ENCODE measurements at regions not wholly inside any gene's neighbourhood (a gene's known extent, or its start where the extent isn't known, plus 50 kb on each side); places are given as distances from the start of the nearest gene placed in this dataset.
A peak's percentile ranks its signal among the peaks of the same experiment; 100 is the strongest.

GRCh38 chr9:24961762-24962161 is 416.1 kb upstream of the IZUMO3 start:
- H3K4me1 Mint-ChIP-seq: no peaks in the 10 kb centered on the region
- no peaks in the 10 kb centered on the region for H3K36me3 Mint-ChIP-seq (ENCODE audit: low read depth)
- H3K4me3 ChIP-seq (ENCODE audit: low read length): no peak overlapping the region
- no peaks in the 10 kb centered on the region for H3K4me1 ChIP-seq (ENCODE audit: control insufficient read depth, insufficient read depth, low read length)
- no peaks in the 10 kb centered on the region for H3K9me3 Mint-ChIP-seq
- H3K9me3 ChIP-seq (ENCODE audit: control insufficient read depth, low read length): no peaks in the 10 kb centered on the region
- H3K27me3 Mint-ChIP-seq (ENCODE audit: insufficient read depth): no peaks in the 10 kb centered on the region
- TF ChIP-seq, protein P1, sequence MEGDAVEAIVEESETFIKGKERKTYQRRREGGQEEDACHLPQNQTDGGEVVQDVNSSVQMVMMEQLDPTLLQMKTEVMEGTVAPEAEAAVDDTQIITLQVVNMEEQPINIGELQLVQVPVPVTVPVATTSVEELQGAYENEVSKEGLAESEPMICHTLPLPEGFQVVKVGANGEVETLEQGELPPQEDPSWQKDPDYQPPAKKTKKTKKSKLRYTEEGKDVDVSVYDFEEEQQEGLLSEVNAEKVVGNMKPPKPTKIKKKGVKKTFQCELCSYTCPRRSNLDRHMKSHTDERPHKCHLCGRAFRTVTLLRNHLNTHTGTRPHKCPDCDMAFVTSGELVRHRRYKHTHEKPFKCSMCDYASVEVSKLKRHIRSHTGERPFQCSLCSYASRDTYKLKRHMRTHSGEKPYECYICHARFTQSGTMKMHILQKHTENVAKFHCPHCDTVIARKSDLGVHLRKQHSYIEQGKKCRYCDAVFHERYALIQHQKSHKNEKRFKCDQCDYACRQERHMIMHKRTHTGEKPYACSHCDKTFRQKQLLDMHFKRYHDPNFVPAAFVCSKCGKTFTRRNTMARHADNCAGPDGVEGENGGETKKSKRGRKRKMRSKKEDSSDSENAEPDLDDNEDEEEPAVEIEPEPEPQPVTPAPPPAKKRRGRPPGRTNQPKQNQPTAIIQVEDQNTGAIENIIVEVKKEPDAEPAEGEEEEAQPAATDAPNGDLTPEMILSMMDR (conservative IDR thresholded peaks at IDR 0.05): no peak
- no peaks in the 10 kb centered on the region for H3K36me3 ChIP-seq (ENCODE audit: control insufficient read depth, insufficient read depth, low read length)
- H3K27ac Mint-ChIP-seq: no peak overlapping the region
- H3K27me3 ChIP-seq (ENCODE audit: control insufficient read depth, insufficient read depth, low read length, poor library complexity, severe bottlenecking): no peaks in the 10 kb centered on the region
- no peak overlapping the region for H3K4me3 Mint-ChIP-seq
- no peak overlapping the region for H3K27ac ChIP-seq (ENCODE audit: low read depth, low read length)
- H3K9ac ChIP-seq (ENCODE audit: extremely low read depth, low read length, poor library complexity, severe bottlenecking): no peak overlapping the region
- DNase-seq: no peak

DNA sequence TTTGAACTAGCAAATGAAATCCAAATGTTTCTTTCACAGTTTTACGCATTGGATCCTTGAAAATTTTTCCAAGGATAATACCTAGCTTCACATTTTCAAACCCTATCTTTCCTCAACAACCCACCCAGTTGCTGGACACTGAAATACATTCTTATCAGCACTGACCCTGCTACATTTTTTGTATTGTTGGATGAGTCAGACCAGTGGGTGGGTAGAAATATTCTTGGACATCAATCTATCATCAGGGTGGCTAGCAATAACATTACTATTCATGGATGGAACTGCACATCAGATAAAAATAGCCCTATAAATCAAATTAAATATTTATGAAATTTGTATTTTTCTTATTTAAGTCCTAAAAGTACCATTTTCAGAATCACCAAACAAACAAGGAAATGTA is 407.4 kb upstream of the IZUMO3 start:
- 90% methylated on average over 1 of the region's 1 CpG; no CpG with 5 or more reads in 1 of the 2 experiments for WGBS, 2 experiments (ENCODE audit: insufficient coverage in 1 of 2, insufficient read length in 1 of 2)
- no peak overlapping the region for H3K9ac ChIP-seq (ENCODE audit: extremely low read depth, low read length, poor library complexity, severe bottlenecking)
- H3K27ac ChIP-seq (ENCODE audit: low read depth, low read length): no peak overlapping the region
- no peaks in the 10 kb centered on the region for H3K9me3 ChIP-seq (ENCODE audit: control insufficient read depth, low read length)
- no peak for DNase-seq
- Mint-ChIP-seq H3K4me3 (no peak overlapping the region), H3K27ac (no peak overlapping the region), H3K27me3 (ENCODE audit: insufficient read depth) (no peaks in the 10 kb centered on the region), H3K36me3 (ENCODE audit: low read depth) (no peaks in the 10 kb centered on the region), H3K4me1 (no peaks in the 10 kb centered on the region), H3K9me3 (no peaks in the 10 kb centered on the region)
- TF ChIP-seq, protein P1 (conservative IDR thresholded peaks at IDR 0.05): no peak
- H3K4me3 ChIP-seq (ENCODE audit: low read length): no peak overlapping the region
- H3K4me1 ChIP-seq (ENCODE audit: control insufficient read depth, insufficient read depth, low read length): no peaks in the 10 kb centered on the region
- no peaks in the 10 kb centered on the region for H3K36me3 ChIP-seq (ENCODE audit: control insufficient read depth, insufficient read depth, low read length)
- no peaks in the 10 kb centered on the region for H3K27me3 ChIP-seq (ENCODE audit: control insufficient read depth, insufficient read depth, low read length, poor library complexity, severe bottlenecking)

DNA sequence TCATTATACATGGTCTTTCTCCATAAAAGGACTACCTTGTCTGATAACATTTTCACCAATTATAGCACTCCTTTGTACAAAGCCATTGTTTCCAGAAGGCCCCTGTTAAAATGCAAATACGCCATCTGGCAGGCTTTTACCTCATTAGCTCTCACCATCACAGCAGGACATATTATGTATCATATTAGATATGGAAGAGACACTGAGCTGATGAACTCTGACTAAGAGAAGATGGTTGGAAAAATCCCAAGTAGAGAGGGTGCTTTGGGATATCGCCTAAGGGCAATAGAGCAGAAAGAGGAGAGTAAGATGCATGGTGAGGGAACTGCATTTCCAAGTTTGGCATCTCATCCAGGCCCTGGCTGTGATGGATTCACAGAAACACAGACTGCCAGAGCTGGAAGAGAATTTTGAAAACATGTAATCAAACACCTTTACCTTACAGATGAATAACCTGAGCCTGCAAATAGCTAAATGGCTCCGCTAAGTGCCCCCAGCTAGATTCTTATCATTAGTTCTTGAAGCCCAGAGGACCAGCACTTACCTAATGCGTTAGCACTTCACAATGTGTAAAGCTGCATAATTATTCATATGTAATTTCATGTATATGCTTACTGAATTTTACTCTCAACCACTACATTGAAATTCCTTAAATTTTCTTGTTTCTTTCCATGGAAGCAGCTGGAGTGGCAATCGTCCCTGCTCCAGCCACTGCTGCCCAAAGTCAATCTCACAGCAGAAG is 393.6 kb upstream of the IZUMO3 start:
- no peak overlapping the region for H3K27ac Mint-ChIP-seq
- H3K9me3 Mint-ChIP-seq: no peaks in the 10 kb centered on the region

More for the DNA sequence above, 393.6 kb upstream of the IZUMO3 start:
- Mint-ChIP-seq H3K27me3 (ENCODE audit: insufficient read depth) (no peaks in the 10 kb centered on the region), H3K4me1 (peaks cover 10% of the 10 kb centered on the region), H3K36me3 (ENCODE audit: low read depth) (no peaks in the 10 kb centered on the region), H3K4me3 (no peak overlapping the region)
- H3K9me3 ChIP-seq (ENCODE audit: control insufficient read depth, low read length): no peaks in the 10 kb centered on the region
- no peak overlapping the region for H3K4me3 ChIP-seq (ENCODE audit: low read length)
- H3K27ac ChIP-seq (ENCODE audit: low read depth, low read length): peak overlapping the region; percentile 29
- no peak overlapping the region for H3K9ac ChIP-seq (ENCODE audit: extremely low read depth, low read length, poor library complexity, severe bottlenecking)
- H3K27me3 ChIP-seq (ENCODE audit: control insufficient read depth, insufficient read depth, low read length, poor library complexity, severe bottlenecking): no peaks in the 10 kb centered on the region
- DNase-seq: peak; percentile 46
- H3K4me1 ChIP-seq (ENCODE audit: control insufficient read depth, insufficient read depth, low read length): no peaks in the 10 kb centered on the region
- TF ChIP-seq, protein P1 (conservative IDR thresholded peaks at IDR 0.05): no peak
- no peaks in the 10 kb centered on the region for H3K36me3 ChIP-seq (ENCODE audit: control insufficient read depth, insufficient read depth, low read length)
- WGBS, 2 experiments (ENCODE audit: insufficient coverage in 1 of 2, insufficient read length in 1 of 2): 80 to 92% methylated on average over 2 to 5 of the region's 5 CpGs
